ENCODE measurements at regions not wholly inside any gene's neighbourhood (a gene's known extent, or its start where the extent isn't known, plus 50 kb on each side); places are given as distances from the start of the nearest gene placed in this dataset.
"Not testable (repeated sequence)": the region's sequence is repeated elsewhere in the genome, so short reads cannot be mapped to it uniquely, and the experiment has no call there.

DNA sequence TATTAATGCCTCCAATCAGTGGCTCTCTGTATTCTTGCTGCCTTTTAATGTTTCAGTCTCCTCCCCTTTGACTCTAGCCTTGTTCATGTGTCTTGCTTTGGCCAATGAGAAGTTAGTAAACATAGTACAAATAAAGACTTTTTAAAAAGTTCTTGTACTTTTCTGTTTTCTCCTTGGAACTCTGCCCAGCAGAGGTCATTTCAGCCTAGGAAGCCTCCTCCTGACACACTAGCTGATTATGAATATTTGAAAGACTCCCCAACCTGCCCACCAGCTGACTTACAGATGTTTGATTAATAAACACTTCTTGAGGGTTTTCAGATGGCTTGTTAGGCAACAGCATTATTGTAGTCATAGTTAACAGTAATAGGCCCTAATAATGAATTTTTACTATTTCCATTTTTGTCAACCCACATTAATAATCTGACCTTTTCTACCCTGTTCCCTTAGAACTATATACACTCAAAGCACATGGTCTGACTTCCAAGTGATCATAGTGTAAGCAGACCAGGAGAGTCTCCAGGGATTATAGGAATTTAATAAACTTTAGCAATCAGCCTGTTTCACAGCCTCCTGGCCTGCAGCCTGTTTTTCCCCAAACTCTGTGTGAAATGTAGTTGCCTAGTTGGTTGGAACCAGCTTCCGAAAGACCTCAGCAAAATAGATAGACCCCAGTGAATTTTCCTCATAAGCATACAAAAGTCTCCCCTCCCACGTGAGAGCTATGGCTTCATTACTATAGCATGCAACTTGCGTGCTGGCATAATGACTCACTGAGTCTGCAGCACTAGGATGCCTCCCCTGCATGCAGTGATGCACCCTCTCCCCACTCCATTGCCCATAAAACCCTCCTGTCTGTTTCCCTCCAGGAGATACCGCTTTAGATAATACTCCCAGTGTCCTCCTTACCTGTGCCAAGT, 670.7 kb upstream of the ZNF804A start:
- no peak for DNase-seq

DNA sequence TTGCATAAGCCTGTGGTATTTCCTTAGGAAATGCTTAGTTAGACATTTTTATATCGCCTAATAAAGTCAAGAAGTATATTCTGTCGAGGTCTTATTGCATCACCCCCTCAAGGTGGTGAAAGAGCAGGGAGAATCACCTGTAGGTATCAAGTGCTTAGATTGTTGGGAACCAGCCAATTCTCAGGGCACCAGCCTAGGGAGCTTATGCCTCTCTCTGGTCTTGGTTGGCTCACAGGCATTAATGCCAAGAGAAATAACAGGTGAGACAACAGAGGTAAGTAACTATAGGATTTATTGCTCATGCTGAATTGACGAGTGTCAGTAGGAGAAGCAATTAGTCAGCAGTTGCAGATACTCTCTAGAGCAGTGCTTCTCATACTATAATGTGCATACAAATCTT, 663.3 kb upstream of the ZNF804A start:
- no peak for DNase-seq

DNA sequence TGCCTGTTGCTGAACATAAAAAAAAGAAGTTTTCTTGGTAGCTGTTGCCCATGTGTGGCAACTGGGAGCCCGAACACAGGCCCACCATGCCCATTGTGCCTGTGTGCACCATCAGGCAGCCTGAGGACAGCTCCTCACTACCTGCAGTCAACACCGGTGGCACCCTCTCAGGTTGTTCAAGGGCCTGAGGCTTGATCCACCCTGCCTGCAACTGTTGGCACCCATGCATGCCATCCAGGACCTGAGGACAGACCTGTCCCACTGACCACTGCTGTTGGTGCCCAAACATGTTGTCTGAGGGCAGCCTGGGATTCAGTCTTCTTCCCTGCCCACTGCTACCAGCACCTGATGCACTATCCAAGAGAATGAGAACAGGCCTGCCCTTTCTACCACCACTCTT, 661.1 kb upstream of the ZNF804A start:
- no peak for DNase-seq

DNA sequence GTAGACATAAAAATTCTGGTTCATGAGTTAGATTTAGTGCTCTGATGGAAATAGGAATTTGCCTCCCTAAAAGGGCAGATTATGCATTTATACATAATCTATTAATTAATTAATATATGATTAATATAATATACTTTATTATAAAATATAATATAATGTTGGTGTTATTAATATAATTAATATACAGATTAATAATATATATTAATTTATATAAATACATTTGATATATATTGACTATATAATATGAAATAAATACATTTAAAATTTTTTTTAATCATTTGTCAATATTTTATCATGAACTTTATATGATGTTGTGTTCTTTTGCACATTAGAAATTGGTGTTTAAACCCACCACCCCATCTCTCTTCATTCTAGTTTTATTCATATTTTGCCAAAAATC, 652.1 kb upstream of the ZNF804A start:
- DNase-seq, result no peak

DNA sequence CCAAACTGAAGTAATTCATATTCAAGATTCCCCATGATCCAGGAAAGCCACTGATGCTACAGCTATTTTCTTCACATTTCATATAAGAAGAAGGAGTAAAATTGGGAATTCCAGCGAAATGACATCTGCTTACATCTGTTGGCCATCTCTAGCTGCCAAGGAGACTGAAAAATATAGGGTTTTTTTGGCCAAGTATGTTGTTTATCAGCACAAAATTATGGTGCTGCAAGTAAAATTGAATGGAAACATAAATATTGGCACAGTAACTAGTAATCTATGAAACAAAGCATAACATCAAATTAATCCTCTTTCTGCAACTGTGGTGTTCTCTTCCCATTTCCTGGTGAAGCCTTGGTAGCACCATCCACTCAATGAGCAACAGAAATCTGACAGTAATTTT, 649.5 kb upstream of the ZNF804A start:
- no peak for DNase-seq

DNA sequence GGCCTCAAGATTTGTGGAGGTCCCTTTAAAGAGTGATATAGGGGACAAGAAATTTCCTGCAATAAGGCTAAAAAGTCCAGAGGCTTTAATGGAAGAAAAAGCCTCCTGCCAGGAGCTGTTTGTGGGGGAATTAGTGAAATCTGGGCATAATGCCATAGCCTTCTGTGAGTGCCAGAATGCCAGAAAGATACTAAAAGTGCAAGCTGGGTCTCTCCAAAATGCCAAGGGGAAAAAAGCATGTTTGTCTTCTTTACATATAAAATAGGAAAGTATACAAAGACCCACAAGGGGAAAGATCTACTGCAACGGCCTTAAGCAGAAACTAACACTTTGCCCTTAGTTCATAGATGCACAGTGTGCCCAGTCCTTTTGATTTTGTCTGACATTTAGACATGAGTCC, 647.7 kb upstream of the ZNF804A start:
- DNase-seq, result no peak

DNA sequence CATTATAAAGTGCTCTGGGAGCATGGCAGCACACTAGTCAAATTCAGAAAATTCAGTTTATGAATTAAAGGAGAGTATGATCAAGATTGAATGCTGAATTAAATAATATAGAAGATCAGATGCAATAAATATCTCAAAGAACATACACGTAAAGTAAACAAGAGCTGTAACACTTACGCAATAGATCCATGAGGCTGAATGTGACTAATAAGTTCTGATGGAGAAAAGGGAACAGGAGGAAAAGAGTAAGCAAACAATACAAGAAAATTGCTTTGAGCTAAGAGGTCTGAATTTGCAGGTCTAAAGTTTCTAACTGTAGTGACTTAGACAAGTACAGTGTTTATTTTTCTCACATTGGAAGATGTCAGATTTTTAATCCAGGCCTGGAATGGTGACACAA, 646.7 kb upstream of the ZNF804A start:
- DNase-seq, result no peak

DNA sequence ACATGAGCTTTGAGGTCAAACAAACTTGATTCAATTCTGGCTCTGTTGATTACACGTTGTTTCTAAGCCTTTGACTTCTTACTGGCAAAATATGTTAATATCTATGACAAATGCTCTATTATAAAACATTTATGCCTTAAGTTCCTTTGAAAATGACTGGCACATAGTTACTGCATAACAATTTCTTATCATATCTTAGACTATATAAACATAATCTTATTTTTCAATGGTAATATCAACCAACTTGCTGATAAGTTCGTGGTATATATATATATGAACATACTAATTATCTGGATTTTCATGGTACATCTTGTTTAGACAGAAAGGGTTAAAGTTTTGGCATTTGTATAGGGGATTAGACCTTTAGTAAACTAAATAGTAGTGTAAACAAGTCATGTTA, 645.6 kb upstream of the ZNF804A start:
- no peak for DNase-seq

DNA sequence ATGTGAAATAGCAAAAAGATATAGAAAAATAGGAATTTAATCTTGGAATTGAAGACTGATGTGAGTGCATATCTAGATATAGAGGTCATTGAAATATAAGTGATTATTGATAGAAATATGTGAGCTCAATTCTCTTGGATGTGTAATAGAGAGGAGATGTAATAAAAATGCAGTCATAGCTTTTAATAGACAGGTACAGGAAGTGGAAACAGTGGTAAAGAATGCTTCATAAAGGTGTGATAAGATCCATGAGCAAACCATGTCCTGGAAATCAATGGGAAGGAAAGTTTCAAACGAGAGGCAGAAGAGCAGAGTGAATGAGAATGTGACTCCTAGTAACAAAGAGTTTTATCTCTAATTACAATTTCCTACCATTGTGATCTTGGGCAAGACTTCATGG, 634.7 kb upstream of the ZNF804A start:
- DNase-seq, result no peak

DNA sequence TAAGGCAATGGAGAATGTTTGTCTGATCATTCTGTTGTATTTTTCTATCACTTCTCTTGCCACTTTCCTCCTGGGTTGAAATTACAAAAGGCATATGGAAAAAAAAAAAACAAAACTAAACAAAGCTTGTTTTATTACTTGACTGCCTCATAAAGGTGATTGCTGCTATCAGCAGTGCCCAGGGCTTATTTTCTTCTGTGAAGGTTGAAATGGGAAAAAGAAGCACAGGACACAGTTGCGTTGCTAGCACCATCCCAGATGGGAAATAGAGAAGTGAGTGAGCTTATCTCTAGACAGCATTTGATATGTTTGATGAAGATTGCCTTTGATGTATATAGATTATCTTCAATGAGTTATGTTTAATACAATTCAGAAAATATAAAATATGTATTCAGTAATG, 633.8 kb upstream of the ZNF804A start:
- no peak for DNase-seq

DNA sequence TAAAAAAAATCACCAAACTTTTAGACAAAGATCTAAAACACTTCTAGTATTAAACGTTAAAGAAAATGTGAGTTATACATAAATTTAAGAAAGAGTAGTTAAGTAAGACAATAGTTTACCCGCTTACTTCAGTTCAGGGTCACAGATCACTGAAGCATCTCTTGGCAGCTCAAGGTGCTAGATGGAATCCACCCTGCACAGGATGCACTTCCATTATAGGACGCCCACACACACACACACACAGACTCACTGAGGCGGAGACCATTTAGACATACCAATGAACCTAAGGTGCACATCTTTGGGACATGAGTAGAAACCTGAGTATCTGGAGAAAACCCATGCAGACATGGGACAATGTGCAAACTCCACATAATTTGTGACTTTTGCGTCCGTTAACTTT, 630.6 kb upstream of the ZNF804A start:
- no peak for DNase-seq

DNA sequence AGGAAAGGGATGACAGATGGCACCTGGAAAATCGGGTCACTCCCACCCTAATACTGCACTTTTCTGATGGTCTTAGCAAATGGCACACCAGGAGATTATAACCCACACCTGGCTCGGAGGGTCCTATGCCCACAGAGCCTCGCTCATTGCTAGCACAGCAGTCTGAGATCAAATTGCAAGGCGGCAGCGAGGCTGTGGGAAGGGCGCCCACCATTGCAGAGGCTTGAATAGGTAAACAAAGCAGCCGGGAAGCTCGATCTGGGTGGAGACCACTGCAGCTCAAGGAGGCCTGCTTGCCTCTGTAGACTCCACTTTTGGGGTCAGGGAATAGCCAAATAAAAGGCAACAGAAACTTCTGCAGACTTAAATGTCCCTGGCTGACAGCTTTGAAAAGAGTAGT, 622.7 kb upstream of the ZNF804A start:
- not testable (repeated sequence) for DNase-seq

DNA sequence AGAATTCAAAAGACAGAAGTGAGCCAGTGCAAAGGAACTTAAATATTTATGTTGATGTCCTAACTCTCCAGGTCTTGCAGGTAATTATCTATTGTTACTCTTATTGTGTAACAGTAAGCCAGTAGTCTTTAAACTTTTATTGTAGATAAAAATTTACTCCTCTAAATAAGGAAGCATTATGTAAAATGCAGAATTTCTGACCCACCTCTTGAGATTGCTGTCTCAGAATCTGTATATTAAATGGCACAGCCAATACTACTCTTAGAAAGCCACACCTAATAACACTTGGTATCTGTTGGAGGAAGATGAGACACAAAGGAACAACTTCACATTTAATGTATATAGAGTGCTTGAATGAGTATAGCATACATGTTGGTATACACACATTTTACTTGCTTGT, 613.5 kb upstream of the ZNF804A start:
- no peak for DNase-seq

DNA sequence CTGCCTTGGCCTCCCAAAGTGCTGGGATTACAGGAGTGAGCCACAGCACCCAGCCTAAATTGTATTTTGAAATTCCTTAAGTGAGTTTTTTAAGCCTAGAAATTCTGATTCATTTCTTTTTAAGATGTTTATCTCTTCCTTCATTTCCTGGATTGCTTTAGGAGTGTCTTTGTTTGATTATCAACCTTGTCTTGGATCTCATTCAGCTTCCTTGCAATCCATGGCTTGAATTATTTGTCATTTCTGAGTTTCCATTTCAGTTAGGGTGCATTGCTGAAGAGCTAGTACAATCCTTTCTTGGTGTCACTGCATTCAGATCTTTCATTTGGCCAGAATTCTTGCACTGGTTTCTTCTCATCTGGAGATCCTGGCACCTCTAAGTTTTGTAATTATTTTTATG, 606.4 kb upstream of the ZNF804A start:
- no peak for DNase-seq

DNA sequence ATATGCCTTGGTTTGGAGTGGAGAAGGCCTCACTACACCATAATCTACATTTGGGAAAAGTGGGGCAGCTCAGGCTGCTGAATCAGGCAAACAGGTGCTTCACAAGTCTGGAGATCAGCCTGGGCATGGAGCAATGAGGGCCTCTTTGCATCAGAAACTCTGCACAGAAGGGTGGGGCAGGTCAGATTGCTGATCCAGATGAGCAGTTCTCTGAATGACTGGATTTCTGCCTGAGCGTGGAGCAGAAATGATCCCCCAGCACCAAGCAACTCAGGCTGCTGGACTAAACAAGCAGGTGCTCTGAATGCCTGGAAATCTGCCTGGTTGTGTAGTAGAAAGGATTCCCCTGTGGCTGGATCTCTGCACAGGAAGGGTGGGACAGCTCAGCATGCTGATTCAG, 605.3 kb upstream of the ZNF804A start:
- no peak for DNase-seq

DNA sequence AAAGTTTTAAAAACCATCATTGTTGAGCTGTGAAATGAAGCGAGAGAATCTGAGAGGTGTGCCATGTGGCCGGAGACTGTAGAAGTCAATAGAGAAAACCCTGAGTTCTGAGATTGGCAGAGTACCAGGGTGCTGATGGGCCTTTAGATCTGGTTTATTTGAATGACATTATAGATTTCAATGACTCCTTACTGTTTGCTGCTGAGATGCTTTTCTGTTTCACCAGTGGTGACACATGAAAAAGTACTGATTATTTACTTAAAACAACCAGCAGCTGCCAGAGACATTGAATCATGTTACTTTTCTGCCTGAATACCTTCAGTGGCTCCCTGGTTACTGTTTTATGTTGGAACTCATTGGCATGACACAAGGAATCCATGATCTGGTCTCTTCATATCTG, 602.7 kb upstream of the ZNF804A start:
- no peak for DNase-seq

DNA sequence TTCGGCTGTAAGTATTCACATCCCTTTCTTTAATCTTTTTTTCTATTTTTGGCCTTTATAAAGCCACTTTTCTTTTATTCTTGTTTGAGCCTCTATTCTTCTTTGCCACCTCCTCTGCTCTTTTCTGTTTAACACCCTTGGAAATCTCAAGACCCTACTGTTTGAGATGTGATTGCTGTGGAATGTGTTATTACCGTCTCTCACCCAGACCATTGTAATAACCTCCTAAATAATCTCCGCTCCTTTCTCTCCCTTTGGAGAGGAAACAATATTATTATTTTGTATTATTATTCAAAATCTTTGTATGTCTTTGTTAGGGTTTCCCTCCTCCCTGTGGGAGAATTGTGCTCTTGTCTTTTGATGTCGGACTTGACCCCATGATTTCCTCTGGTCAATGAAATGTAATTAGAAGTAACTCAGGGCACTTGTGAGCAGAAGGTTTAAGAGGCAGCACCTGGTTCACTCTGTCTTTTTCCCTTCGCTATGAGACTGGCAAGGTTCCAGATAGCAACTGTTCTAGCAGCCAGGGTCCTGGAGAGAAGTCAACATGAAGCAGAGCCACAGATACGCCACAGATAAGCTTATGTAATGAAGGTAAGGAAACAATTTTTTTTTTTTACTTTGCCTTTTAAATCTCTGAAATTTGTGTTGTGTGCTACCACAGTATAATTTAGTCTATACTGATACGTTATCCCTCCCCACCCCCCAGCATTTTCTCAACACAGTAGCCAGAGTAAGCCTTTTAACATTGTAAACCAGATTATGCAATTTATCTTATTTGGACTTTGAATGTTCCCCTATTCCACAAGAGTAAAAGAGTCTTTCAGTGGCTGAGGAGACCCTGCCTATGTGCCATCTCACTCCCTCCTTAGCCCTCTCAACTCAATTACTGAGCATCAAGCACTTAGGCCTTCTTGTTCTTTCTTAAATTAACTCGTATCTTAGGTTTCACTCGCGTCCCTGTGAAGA, 601.2 kb upstream of the ZNF804A start:
- DNase-seq, result no peak

DNA sequence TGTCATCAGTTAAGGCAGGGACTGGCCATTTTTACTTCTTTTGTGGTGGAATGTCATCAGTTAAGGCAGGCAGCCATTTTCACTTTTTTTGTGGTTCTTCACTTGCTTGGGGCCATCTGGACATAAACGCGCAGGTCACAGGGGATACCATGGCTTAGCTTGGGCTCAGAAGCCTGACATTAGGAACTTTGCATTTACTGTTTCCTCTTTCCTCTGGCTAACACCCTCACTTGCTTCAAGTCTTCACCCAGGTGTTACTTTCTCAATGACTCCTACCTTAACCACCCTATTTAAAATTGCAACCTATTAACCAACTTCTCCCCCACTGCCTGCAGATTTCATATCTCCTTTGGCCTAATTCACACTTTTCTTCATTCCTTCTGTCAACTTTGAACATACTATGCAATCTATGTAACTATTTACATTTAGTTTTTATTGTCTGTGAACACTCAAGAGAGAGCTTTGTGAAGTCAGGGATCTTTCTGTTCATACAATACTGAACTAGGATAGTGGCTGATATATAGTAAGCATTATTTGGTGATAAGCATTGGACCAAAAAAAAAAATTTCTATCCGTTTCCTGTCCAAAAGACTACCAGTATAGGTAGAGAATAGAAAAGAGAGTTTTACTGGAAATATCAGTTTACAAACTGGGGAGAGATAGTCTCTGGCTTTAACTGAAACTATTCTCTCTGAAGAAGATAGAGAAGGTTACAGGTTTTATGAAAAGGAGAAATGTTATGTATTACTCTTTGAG, 600.1 kb upstream of the ZNF804A start:
- no peak for DNase-seq

DNA sequence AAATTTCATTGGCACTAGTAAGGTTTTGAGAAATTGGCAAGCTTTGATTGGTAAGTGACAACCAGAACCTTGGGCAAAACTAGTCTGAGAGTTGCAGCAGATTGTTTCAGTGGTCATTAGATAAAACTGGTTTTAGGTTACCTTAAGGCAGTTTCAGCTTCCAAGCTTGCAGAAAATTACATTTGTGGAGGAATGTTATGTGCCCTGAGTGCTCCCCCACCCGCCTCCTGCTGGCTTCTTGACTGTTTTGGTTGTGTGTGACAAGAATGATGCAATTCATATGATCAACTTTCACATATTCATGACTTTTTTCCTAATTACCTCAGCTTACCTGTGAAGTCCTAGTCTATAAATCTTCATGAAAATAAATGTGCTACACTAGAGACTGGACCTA, 599.5 kb upstream of the ZNF804A start:
- DNase-seq, result no peak

DNA sequence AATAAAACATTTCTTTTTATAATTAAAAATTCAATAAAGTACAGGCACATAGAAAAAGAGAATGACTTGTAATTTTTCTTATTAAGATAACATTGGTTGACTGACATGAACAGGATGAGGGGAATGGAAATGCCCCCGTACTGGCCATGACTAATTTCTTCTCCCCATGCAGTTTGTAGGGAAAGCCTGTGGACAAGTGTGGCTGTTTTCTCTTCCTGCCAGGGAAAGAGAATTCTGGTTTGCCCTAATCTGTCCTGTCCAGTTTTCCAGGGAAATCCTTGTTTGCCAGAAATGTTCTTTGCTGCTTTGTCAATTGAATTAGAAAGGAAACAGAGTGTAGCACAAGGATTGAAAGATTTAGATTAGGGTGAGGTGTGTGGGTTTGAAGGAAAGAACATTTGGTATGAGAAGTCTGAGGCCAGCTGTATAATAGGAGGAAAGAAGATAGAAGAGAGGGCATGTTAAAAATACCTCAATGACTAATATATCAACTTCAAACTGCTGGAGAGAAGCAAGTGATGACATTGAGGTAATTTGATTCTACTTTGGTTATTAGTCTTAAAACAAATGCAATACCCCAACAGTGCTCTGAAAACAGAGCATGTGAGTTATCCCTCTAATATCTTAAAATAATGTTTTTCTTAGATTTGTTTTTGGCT, 593.9 kb upstream of the ZNF804A start:
- no peak for DNase-seq

DNA sequence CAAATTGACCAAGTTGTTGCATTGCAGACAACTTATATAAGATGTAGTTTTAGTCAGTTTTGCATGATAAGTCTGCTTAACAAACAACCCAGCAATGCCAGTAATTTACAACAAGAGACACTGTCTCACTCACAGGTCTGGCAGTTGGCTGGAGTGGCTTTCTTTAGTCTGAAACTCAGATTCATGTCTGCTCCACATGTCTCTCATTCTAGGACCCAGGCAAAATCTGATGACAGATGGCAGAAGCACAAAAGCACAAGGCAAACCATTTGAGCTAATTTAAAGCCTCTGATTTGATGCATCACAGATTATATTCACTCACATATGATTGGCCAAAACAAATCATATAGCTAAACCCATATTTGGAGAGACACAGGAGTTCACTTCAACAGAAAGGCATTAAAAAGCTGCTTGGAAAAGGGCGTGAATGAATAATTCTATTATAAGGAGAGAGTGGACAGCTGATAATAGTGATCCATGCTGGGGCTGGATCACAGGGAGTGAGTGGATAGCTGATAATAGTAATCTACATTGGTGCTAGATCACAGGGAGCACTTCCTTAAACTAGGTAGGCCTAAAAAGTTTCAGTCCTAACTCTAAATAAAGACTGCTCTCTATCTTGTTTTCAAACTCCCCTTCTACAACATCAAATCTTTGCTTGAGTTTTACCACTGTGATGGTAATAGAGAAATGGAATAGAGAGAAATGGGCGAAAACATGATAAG, 593.2 kb upstream of the ZNF804A start:
- no peak for DNase-seq

DNA sequence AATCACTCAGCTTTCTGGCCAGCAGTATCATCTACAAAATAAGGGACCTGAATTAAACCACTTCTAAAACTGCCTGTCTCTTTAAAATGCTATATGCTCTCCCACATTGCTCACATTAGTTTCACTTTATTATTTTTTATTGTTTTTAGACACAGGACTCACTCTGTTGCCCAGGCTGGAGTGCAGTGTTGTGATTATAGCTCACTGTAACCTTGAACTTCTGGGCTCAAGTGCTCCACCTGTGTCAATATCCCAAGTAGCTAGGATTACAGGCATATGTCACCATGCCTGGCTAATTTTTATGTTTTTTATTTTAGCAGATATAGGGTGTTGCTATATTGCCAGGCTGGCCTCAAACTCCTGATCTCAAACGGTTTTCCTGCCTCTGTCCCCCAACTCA, 591.3 kb upstream of the ZNF804A start:
- DNase-seq, result no peak
